Chondrocyte (in vitro differentiated cells): ENCODE measurements at regions not wholly inside any gene's neighbourhood (a gene's known extent, or its start where the extent isn't known, plus 50 kb on each side); places are given as distances from the start of the nearest gene placed in this dataset.

ENCODE experiments used
- DNase-seq: peaks from one replicate; pipeline ENCODE4 v3.0.0; 2021; ENCODE audit warnings: mixed read lengths, low spot score
- H3K27ac Mint-ChIP-seq: one replicate; pipeline ENCODE4 v1.8.0; 2021; ENCODE audit warnings: mild to moderate bottlenecking, moderate library complexity, mixed read lengths; ENCODE audit not compliant: unreplicated experiment
- H3K27me3 Mint-ChIP-seq: 2 replicates; pipeline ENCODE4 v1.8.0; 2021; ENCODE audit warnings: low read depth, mixed read lengths
- H3K36me3 Mint-ChIP-seq: 2 replicates; pipeline ENCODE4 v1.8.0; 2021; ENCODE audit warnings: low read depth, mixed read lengths
- H3K4me1 Mint-ChIP-seq: 2 replicates; pipeline ENCODE4 v1.8.0; 2021; ENCODE audit warnings: low read depth, mild to moderate bottlenecking, mixed read lengths
- H3K4me3 Mint-ChIP-seq: one replicate; pipeline ENCODE4 v1.8.0; 2021; ENCODE audit warnings: mild to moderate bottlenecking, moderate library complexity, mixed read lengths; ENCODE audit not compliant: unreplicated experiment
- H3K9me3 Mint-ChIP-seq: 2 replicates; pipeline ENCODE4 v1.8.0; 2021; ENCODE audit warnings: low read depth, mixed read lengths
- CTCF ChIP-seq: fragments of 200-600 bp; sonication (generic); IDR thresholded peaks from 2 replicates; pipeline ENCODE4 v1.5.0; 2021; ENCODE audit warnings: antibody characterized with exemption, mild to moderate bottlenecking, moderate library complexity

GRCh38 chr5:57659886-57660285 lies 177.3 kb upstream of the ACTBL2 start:
- H3K36me3 Mint-ChIP-seq: no peaks in the 10 kb centered on the region
- no peak overlapping the region for H3K4me3 Mint-ChIP-seq
- TF ChIP-seq CTCF: no peak
- H3K4me1 Mint-ChIP-seq: peaks cover 15% of the 10 kb centered on the region
- no peak overlapping the region for H3K27ac Mint-ChIP-seq
- DNase-seq: no peak
- H3K9me3 Mint-ChIP-seq: peaks cover 13% of the 10 kb centered on the region
- H3K27me3 Mint-ChIP-seq: no peaks in the 10 kb centered on the region

- TF ChIP-seq CTCF: no peak
- Mint-ChIP-seq H3K27ac (no peak overlapping the region), H3K4me1 (peaks cover 16% of the 10 kb centered on the region), H3K36me3 (no peaks in the 10 kb centered on the region), H3K27me3 (no peaks in the 10 kb centered on the region), H3K9me3 (peaks cover 13% of the 10 kb centered on the region), H3K4me3 (no peak overlapping the region)
- DNase-seq: no peak
These were observed 175.4 kb upstream of the ACTBL2 start for GRCh38 chr5:57658018-57658417.

GRCh38 chr5:57655228-57655627 lies 172.6 kb upstream of the ACTBL2 start:
- Mint-ChIP-seq H3K27ac (no peak overlapping the region), H3K36me3 (no peaks in the 10 kb centered on the region), H3K9me3 (peaks cover 13% of the 10 kb centered on the region), H3K27me3 (no peaks in the 10 kb centered on the region), H3K4me3 (no peak overlapping the region), H3K4me1 (peaks cover 12% of the 10 kb centered on the region)
- no peak for DNase-seq
- TF ChIP-seq CTCF: no peak

- DNase-seq: no peak
- peaks cover 19% of the 10 kb centered on the region for H3K9me3 Mint-ChIP-seq
- H3K27me3 Mint-ChIP-seq: no peaks in the 10 kb centered on the region
- no peak overlapping the region for H3K27ac Mint-ChIP-seq
- peaks cover 4% of the 10 kb centered on the region for H3K36me3 Mint-ChIP-seq
- no peak overlapping the region for H3K4me3 Mint-ChIP-seq
- TF ChIP-seq CTCF: no peak
- H3K4me1 Mint-ChIP-seq: peaks cover 12% of the 10 kb centered on the region
These were observed 171.2 kb upstream of the ACTBL2 start for GRCh38 chr5:57653636-57654290.

- Mint-ChIP-seq H3K27ac (no peak overlapping the region), H3K9me3 (peaks cover 26% of the 10 kb centered on the region), H3K4me3 (no peak overlapping the region), H3K36me3 (peaks cover 7% of the 10 kb centered on the region), H3K27me3 (no peaks in the 10 kb centered on the region), H3K4me1 (peaks cover 6% of the 10 kb centered on the region)
- DNase-seq: no peak
- TF ChIP-seq CTCF: no peak
These were observed 168.5 kb upstream of the ACTBL2 start for GRCh38 chr5:57651127-57651526.
